HL-60 (cell line): ENCODE measurements at regions not wholly inside any gene's neighbourhood (a gene's known extent, or its start where the extent isn't known, plus 50 kb on each side); places are given as distances from the start of the nearest gene placed in this dataset.

ENCODE experiments used
- GABPA ChIP-seq: IDR thresholded peaks from 2 replicates; pipeline ENCODE4 v1.6.1; 2012; ENCODE audit warnings: low read depth
- POLR2AphosphoS5 ChIP-seq: IDR thresholded peaks from 2 replicates; pipeline ENCODE4 v1.6.1; 2012; ENCODE audit warnings: low read depth
- TF ChIP-seq, protein P1 (sequence below): IDR thresholded peaks from one replicate; pipeline ENCODE4 v1.5.1; 2011; ENCODE audit warnings: low read length, control low read depth, inconsistent platforms; ENCODE audit not compliant: insufficient read depth
- TF ChIP-seq, protein P2 (sequence below): IDR thresholded peaks from 2 replicates; pipeline ENCODE4 v1.6.1; 2012; ENCODE audit warnings: low read depth; ENCODE audit not compliant: insufficient replicate concordance

DNA sequence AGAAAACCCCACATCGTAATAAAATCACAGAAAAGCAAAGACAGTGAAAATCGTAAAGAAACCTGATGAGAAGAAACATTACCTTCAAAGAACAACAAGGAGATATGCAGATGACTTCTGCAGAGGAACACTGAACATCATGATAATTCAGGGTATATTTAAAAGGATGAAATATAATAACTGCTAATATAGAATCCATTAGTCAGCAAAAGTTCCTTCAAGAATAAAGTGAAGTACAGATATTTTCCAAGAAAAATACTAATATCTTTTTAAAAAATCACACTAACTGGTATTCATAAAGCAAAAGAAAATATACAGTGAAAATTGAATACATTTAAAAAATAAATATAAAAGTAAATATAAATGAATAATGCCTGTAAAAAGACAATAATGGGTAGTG is 176.3 kb upstream of the VEGFC start:
- TF ChIP-seq, protein P1, sequence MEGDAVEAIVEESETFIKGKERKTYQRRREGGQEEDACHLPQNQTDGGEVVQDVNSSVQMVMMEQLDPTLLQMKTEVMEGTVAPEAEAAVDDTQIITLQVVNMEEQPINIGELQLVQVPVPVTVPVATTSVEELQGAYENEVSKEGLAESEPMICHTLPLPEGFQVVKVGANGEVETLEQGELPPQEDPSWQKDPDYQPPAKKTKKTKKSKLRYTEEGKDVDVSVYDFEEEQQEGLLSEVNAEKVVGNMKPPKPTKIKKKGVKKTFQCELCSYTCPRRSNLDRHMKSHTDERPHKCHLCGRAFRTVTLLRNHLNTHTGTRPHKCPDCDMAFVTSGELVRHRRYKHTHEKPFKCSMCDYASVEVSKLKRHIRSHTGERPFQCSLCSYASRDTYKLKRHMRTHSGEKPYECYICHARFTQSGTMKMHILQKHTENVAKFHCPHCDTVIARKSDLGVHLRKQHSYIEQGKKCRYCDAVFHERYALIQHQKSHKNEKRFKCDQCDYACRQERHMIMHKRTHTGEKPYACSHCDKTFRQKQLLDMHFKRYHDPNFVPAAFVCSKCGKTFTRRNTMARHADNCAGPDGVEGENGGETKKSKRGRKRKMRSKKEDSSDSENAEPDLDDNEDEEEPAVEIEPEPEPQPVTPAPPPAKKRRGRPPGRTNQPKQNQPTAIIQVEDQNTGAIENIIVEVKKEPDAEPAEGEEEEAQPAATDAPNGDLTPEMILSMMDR: no peak
- TF ChIP-seq POLR2AphosphoS5 (no peak), GABPA (no peak)
- TF ChIP-seq, protein P2, sequence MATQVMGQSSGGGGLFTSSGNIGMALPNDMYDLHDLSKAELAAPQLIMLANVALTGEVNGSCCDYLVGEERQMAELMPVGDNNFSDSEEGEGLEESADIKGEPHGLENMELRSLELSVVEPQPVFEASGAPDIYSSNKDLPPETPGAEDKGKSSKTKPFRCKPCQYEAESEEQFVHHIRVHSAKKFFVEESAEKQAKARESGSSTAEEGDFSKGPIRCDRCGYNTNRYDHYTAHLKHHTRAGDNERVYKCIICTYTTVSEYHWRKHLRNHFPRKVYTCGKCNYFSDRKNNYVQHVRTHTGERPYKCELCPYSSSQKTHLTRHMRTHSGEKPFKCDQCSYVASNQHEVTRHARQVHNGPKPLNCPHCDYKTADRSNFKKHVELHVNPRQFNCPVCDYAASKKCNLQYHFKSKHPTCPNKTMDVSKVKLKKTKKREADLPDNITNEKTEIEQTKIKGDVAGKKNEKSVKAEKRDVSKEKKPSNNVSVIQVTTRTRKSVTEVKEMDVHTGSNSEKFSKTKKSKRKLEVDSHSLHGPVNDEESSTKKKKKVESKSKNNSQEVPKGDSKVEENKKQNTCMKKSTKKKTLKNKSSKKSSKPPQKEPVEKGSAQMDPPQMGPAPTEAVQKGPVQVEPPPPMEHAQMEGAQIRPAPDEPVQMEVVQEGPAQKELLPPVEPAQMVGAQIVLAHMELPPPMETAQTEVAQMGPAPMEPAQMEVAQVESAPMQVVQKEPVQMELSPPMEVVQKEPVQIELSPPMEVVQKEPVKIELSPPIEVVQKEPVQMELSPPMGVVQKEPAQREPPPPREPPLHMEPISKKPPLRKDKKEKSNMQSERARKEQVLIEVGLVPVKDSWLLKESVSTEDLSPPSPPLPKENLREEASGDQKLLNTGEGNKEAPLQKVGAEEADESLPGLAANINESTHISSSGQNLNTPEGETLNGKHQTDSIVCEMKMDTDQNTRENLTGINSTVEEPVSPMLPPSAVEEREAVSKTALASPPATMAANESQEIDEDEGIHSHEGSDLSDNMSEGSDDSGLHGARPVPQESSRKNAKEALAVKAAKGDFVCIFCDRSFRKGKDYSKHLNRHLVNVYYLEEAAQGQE: no peak
